Activated CD4-positive, alpha-beta T cell treated with anti-CD3 and anti-CD28 coated beads, Interleukin-2, amount 10 ng/mL, durations not matched to agents 7 days and 5 days (primary cell): ENCODE measurements at regions not wholly inside any gene's neighbourhood (a gene's known extent, or its start where the extent isn't known, plus 50 kb on each side); places are given as distances from the start of the nearest gene placed in this dataset.

Experiments
- CTCF ChIA-PET: fragments of 350-600 bp; sonication (Branson Sonifier 250); formaldehyde crosslinking; loops from one replicate; lab custom pipeline; 2021; ENCODE audit warnings: antibody characterized with exemption; lab: Charles Lee
- POLR2A ChIA-PET: fragments of 350-600 bp; sonication (Branson Sonifier 250); formaldehyde crosslinking; loops from one replicate; lab custom pipeline; 2021; ENCODE audit warnings: antibody characterized with exemption; lab: Charles Lee
- DNase-seq: peaks from one replicate; pipeline ENCODE4 v3.0.0-alpha.2; 2020
- H3K27ac Mint-ChIP-seq: one replicate; pipeline ENCODE4 v1.8.0; 2021; ENCODE audit warnings: mild to moderate bottlenecking, moderate library complexity, mixed read lengths
- H3K27me3 Mint-ChIP-seq: one replicate; pipeline ENCODE4 v1.8.0; 2021; ENCODE audit warnings: mixed read lengths
- H3K36me3 Mint-ChIP-seq: one replicate; pipeline ENCODE4 v1.8.0; 2021; ENCODE audit warnings: low read depth, mixed read lengths
- H3K4me1 Mint-ChIP-seq: one replicate; pipeline ENCODE4 v1.8.0; 2021; ENCODE audit warnings: mixed read lengths
- H3K4me3 Mint-ChIP-seq: one replicate; pipeline ENCODE4 v1.8.0; 2021; ENCODE audit warnings: mild to moderate bottlenecking, moderate library complexity, mixed read lengths
- H3K9me3 Mint-ChIP-seq: one replicate; pipeline ENCODE4 v1.8.0; 2021; ENCODE audit warnings: mixed read lengths

DNA sequence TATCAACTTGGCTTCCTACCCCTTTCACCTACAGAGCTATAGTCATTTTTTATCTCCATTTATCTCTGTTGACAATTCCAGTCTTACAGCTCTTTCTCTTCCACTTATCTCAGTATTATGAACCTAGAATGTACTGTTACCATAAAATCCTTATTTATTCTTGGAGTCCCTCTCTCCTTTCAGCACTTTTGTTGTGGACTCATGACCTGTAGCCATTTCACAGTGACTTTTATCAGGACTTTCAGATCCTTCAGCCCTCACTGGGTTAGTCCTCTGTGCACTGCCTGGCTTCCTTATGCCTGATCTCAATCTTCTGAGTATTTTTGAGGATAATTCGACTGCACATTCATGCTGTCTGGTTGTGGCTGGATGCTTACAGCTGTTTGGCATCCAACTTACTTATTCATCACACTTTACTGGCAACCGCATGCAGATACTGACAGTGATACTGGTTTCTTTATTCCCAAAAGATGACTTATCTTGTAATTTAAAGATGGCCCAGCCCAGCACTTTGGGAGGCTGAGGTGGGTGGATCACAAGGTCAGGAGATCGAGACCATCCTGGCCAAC is 293.3 kb downstream of the MAN2A1 start:
- H3K9me3 Mint-ChIP-seq: peaks cover 4% of the 10 kb centered on the region
- H3K4me1 Mint-ChIP-seq: no peaks in the 10 kb centered on the region
- H3K27me3 Mint-ChIP-seq: no peaks in the 10 kb centered on the region
- H3K36me3 Mint-ChIP-seq: no peaks in the 10 kb centered on the region
- ChIA-PET CTCF (no interaction called here), POLR2A (no interaction called here)
- H3K4me3 Mint-ChIP-seq: no peak overlapping the region
- H3K27ac Mint-ChIP-seq: no peak overlapping the region
- DNase-seq: no peak

GRCh38 chr5:109986726-109987125 is 297.0 kb downstream of the MAN2A1 start:
- Mint-ChIP-seq H3K27ac (no peak overlapping the region), H3K4me3 (no peak overlapping the region), H3K36me3 (no peaks in the 10 kb centered on the region), H3K9me3 (peaks cover 4% of the 10 kb centered on the region), H3K27me3 (no peaks in the 10 kb centered on the region), H3K4me1 (no peaks in the 10 kb centered on the region)
- POLR2A ChIA-PET: no interaction called here
- CTCF ChIA-PET: interaction anchor here (0.7 kb wide), 1 partner anchor 218 kb away, joined by 3 read pairs; no protein-coding TSS in a partner anchor
- DNase-seq: no peak

- DNase-seq: no peak
- Mint-ChIP-seq H3K27me3 (no peaks in the 10 kb centered on the region), H3K36me3 (no peaks in the 10 kb centered on the region), H3K9me3 (peaks cover 4% of the 10 kb centered on the region), H3K27ac (no peak overlapping the region), H3K4me3 (no peak overlapping the region), H3K4me1 (no peaks in the 10 kb centered on the region)
- POLR2A ChIA-PET: no interaction called here
- CTCF ChIA-PET: no interaction called here
Observed at GRCh38 chr5:109987355-109987754, 297.6 kb downstream of the MAN2A1 start.

GRCh38 chr5:109987970-109988369 is 298.2 kb downstream of the MAN2A1 start:
- no peaks in the 10 kb centered on the region for H3K4me1 Mint-ChIP-seq
- peaks cover 4% of the 10 kb centered on the region for H3K9me3 Mint-ChIP-seq
- POLR2A ChIA-PET: interaction anchor here (0.7 kb wide), 1 partner anchor 122 kb away, joined by 4 read pairs; no protein-coding TSS in a partner anchor
- no peaks in the 10 kb centered on the region for H3K27me3 Mint-ChIP-seq
- H3K4me3 Mint-ChIP-seq: no peak overlapping the region
- CTCF ChIA-PET: no interaction called here
- H3K36me3 Mint-ChIP-seq: no peaks in the 10 kb centered on the region
- DNase-seq: no peak
- H3K27ac Mint-ChIP-seq: no peak overlapping the region

DNA sequence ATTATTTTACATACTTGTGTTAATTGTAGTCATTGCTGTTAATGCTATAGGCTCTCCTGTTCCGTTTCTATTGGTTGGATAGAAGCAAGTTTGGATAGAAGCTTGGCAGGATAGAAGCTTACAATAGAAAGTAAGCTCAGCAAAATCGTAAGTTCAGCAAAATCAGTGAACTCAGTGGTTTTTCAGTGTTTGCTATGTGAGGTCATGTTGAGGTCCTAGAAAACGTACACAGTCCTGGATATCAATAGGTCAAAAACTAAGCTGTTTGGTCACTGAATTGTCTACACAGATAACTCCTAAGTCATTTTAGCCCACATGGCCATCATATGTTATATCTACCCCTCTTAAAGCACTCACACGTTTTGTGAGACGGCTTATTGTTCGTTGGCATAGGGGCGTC is 299.4 kb downstream of the MAN2A1 start:
- no peaks in the 10 kb centered on the region for H3K27me3 Mint-ChIP-seq
- H3K9me3 Mint-ChIP-seq: peaks cover 2% of the 10 kb centered on the region
- POLR2A ChIA-PET: no interaction called here
- H3K27ac Mint-ChIP-seq: no peak overlapping the region
- CTCF ChIA-PET: no interaction called here
- H3K4me1 Mint-ChIP-seq: no peaks in the 10 kb centered on the region
- no peak overlapping the region for H3K4me3 Mint-ChIP-seq
- DNase-seq: no peak
- H3K36me3 Mint-ChIP-seq: no peaks in the 10 kb centered on the region

DNA sequence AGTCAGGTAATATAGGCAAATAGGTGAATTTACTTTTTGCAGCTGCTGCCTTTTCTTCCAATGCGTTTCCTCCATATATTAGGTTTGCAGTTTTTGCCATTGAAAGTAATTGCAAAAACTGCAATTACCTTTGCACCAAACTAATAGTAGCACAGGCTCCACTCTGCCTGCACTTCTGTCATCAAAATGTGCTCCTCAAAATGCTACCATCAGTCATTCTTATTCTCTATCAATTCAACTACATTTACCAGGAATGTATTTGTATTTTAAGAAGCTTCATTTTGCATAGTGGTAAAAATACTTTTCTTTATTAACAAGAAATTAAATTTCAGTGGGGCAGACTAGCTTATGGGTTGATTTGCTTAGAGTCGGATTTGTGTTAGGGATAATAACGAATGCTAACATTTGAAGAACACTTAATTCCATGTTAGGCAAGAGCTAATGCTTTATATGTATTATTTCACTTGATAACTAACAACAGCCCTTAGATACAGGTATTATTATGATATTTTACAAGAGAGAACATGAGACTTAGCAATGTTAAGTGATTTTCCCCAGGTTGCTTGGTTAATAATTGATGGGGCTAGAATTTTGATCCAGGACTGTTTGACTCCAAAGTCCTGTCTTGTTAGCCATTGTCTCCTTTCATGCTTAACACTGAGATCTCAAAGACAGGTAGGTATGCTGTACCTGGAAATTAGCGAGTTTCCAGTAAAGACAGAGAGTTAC is 300.4 kb downstream of the MAN2A1 start:
- no peaks in the 10 kb centered on the region for H3K36me3 Mint-ChIP-seq
- no peak for DNase-seq
- POLR2A ChIA-PET: no interaction called here
- no peaks in the 10 kb centered on the region for H3K27me3 Mint-ChIP-seq
- H3K9me3 Mint-ChIP-seq: peaks cover 2% of the 10 kb centered on the region
- no peak overlapping the region for H3K4me3 Mint-ChIP-seq
- no peak overlapping the region for H3K27ac Mint-ChIP-seq
- CTCF ChIA-PET: no interaction called here
- no peaks in the 10 kb centered on the region for H3K4me1 Mint-ChIP-seq

DNA sequence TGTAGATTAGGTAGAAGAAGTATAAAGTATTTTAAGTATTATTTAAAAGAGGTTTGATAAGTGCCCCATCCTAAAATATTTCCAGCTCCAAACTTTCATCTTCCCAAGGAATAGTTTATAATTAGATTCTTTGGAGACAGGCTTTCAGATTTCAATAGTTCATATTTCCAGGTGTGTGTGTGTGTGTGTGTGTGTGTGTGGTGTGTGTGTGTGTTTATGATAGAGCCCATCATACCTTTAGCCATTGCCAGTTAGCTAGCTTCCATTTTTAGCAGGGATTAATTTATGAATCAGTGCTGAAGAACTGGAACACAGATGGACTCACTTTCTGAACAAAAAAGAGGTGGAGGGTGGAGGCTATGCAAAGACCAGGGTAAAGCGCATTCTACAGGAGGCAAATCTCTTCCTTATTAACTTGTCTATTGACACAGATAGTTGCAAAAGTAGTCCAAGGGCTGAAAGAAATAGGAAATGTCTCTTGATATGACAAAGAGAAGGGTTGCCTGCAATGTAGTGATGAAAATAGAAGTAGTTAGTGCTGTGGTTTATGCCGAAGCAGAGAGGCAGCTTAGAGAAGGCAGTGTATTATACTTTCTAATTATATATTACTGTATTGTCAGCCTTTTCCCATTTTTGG is 301.1 kb downstream of the MAN2A1 start:
- no peak overlapping the region for H3K27ac Mint-ChIP-seq
- H3K9me3 Mint-ChIP-seq: peaks cover 2% of the 10 kb centered on the region
- no peaks in the 10 kb centered on the region for H3K4me1 Mint-ChIP-seq
- ChIA-PET POLR2A (no interaction called here), CTCF (interaction anchor here (0.5 kb wide), 1 partner anchor 249 kb away, joined by 3 read pairs; no protein-coding TSS in a partner anchor)
- H3K36me3 Mint-ChIP-seq: no peaks in the 10 kb centered on the region
- no peak for DNase-seq
- no peaks in the 10 kb centered on the region for H3K27me3 Mint-ChIP-seq
- H3K4me3 Mint-ChIP-seq: no peak overlapping the region

DNA sequence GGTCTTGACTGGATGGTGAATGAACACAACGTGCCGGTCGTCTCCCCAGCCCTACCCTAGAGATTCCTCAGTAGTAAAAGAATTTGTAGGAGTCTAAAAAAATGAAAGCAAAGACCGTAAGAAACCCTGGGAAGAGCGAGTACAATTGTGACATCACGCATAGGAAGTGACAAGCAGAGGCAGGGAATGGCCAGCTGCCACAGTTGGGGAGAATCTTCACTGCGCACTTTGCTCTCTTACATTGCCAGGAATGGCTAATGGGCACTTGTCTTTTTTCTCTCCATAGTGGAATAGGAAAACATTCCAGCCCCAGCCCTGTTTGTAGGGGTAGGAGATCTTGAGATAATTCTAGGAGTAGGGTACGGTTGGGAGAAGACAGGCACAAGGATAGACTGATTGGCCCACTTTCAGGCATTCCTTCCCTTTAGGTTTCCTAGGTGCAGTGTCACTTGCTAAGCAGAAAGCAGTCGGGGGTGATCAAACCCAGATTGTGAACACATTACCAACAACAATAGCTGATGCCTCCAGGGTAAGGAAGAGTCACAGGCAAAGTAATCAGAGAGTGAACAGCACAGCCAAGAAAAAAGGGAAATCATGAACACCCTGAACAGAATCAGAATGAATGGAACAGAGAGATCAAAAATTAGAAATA is 302.7 kb downstream of the MAN2A1 start:
- DNase-seq: no peak
- Mint-ChIP-seq H3K36me3 (no peaks in the 10 kb centered on the region), H3K9me3 (peaks cover 2% of the 10 kb centered on the region), H3K27ac (no peak overlapping the region), H3K4me3 (no peak overlapping the region), H3K4me1 (no peaks in the 10 kb centered on the region), H3K27me3 (no peaks in the 10 kb centered on the region)
- ChIA-PET CTCF (no interaction called here), POLR2A (no interaction called here)

DNA sequence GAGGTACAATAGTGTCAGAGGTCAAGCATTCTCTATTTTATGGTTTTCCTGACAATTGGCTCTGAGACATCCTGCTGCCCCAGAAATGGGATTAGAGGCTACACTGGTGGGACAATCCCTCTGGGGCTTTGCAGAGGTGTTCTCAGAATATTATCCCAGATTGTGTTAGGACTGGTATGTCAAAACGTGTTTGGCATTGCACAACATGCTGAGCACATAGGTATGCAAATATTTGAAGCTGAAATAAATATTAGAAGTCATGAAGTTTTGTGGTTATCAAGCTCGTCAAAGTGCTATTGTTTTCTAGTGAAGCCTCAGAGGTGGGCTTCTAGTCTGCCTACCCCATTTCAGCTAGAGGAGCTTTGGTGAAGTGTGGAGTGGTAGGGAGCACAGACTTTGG is 304.4 kb downstream of the MAN2A1 start:
- CTCF ChIA-PET: no interaction called here
- Mint-ChIP-seq H3K27me3 (no peaks in the 10 kb centered on the region), H3K27ac (no peak overlapping the region), H3K4me3 (no peak overlapping the region), H3K4me1 (no peaks in the 10 kb centered on the region), H3K36me3 (no peaks in the 10 kb centered on the region), H3K9me3 (peaks cover 4% of the 10 kb centered on the region)
- DNase-seq: no peak
- POLR2A ChIA-PET: no interaction called here

DNA sequence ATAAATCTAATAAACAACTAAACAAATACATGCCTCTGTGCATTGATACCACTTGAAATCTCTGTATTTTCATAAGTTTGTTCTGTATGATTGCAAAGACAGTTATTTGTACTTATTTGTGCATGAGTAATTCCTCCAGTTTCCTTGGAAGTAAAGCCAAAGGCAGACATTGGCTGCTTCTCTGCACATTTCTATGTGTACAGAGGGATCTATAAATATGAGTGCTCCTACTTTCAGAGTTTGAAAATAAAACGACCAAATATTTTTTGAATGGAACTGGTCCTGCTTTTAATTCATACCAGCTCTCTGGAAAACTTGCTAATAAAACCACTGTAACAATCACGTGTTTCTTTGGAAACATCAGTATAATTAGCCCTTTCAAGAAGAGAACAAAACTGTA is 306.5 kb downstream of the MAN2A1 start:
- H3K27me3 Mint-ChIP-seq: no peaks in the 10 kb centered on the region
- ChIA-PET CTCF (no interaction called here), POLR2A (no interaction called here)
- H3K4me1 Mint-ChIP-seq: peaks cover 8% of the 10 kb centered on the region
- DNase-seq: no peak
- H3K27ac Mint-ChIP-seq: no peak overlapping the region
- H3K4me3 Mint-ChIP-seq: no peak overlapping the region
- H3K9me3 Mint-ChIP-seq: peaks cover 4% of the 10 kb centered on the region
- H3K36me3 Mint-ChIP-seq: no peaks in the 10 kb centered on the region

DNA sequence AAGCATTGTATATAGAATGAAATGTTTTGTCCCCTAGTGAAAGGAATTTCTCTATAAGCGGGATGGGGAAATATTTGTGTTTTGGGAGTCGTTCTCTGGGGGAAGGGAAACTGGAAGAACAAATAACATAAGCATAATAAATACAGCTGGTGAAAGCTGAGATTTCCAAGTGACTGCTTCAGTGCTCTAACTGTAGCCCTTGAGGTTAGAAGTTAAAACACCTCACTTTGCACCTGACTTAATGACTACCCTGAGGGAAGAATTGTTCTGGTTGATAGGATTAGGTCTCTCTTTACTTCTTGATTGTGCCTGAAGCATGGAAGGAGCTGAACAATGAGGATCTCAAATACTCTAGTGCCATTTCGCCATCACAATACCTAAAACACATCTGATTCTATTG is 307.4 kb downstream of the MAN2A1 start:
- POLR2A ChIA-PET: no interaction called here
- Mint-ChIP-seq H3K4me3 (no peak overlapping the region), H3K27ac (no peak overlapping the region), H3K27me3 (no peaks in the 10 kb centered on the region), H3K4me1 (peaks cover 8% of the 10 kb centered on the region), H3K9me3 (peaks cover 4% of the 10 kb centered on the region), H3K36me3 (no peaks in the 10 kb centered on the region)
- CTCF ChIA-PET: no interaction called here
- no peak for DNase-seq

DNA sequence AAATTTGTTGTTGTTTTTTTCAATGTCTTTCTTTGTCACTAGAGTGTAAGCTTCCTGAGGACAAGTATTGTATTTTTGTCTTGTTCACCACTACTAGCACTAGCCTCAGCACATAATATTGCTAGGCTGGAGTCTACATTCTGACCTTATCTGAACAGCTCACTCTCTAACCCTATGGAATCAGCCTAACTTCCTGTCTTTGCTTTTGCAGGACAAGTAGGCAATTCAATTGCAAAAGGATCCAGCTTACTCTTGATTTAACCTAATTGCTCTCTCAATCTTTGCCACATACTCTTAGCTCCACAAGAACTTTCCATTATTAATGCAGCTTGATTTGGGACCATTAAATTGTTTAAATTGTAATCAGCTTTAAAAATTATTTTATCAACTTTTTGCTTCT is 308.5 kb downstream of the MAN2A1 start:
- CTCF ChIA-PET: interaction anchor here (0.7 kb wide), 1 partner anchor 283 kb away, joined by 3 read pairs; no protein-coding TSS in a partner anchor
- no peak overlapping the region for H3K4me3 Mint-ChIP-seq

DNA sequence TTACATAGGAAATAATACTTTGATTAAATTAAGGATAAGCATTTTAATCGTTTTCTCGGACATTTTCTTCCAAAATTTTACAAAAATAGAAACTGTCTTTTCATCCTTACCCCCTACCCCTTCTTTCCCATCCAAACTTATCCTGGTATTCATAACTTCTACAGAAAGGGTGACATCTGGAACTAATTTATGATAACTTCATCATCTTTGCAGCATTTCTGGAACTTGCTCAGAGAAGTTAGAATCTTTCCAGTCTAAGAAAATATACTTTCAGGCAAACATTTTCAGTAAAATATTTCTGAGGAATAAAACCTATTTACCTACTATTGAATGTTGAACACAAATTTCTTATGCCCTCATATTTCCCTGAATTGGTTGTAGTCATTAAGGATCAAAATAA is 309.0 kb downstream of the MAN2A1 start:
- Mint-ChIP-seq H3K27me3 (no peaks in the 10 kb centered on the region), H3K27ac (no peak overlapping the region), H3K4me3 (no peak overlapping the region), H3K36me3 (no peaks in the 10 kb centered on the region), H3K4me1 (peaks cover 8% of the 10 kb centered on the region), H3K9me3 (peaks cover 2% of the 10 kb centered on the region)
- ChIA-PET CTCF (interaction anchor here (0.7 kb wide), 1 partner anchor 284 kb away, joined by 3 read pairs; no protein-coding TSS in a partner anchor), POLR2A (no interaction called here)
- no peak for DNase-seq

More for the DNA sequence above, 308.5 kb downstream of the MAN2A1 start:
- H3K36me3 Mint-ChIP-seq: no peaks in the 10 kb centered on the region
- H3K27ac Mint-ChIP-seq: no peak overlapping the region
- H3K4me1 Mint-ChIP-seq: peaks cover 8% of the 10 kb centered on the region
- H3K27me3 Mint-ChIP-seq: no peaks in the 10 kb centered on the region
- peaks cover 2% of the 10 kb centered on the region for H3K9me3 Mint-ChIP-seq
- POLR2A ChIA-PET: no interaction called here
- DNase-seq: no peak
